DND-41 (cell line): ENCODE measurements at regions not wholly inside any gene's neighbourhood (a gene's known extent, or its start where the extent isn't known, plus 50 kb on each side); places are given as distances from the start of the nearest gene placed in this dataset.

Experiments
- ATAC-seq: fragments of 200-7000 bp; cut with Tn5 transposase; 3 replicates; pipeline ENCODE4 v1.9.1; 2021; ENCODE audit warnings: low read depth; ENCODE audit not compliant: insufficient read depth
- DNase-seq: peaks from one replicate; pipeline ENCODE4 v3.0.0-alpha.2; 2020
- H2AFZ ChIP-seq: 2 replicates; pipeline ENCODE4 v1.6.0; 2012; ENCODE audit warnings: low read depth, low read length
- H3K27ac ChIP-seq: 2 replicates; pipeline ENCODE4 v1.5.1; 2012; ENCODE audit warnings: low read length, inconsistent platforms
- H3K27me3 ChIP-seq: fragments of 200-600 bp; sonication (generic); 2 replicates; pipeline ENCODE4 v1.6.0; 2012; ENCODE audit warnings: low read length, mild to moderate bottlenecking, inconsistent platforms; ENCODE audit not compliant: insufficient read depth, poor library complexity
- H3K36me3 ChIP-seq: 2 replicates; pipeline ENCODE4 v1.5.1; 2012; ENCODE audit warnings: low read length, inconsistent platforms; ENCODE audit not compliant: insufficient read depth
- H3K4me1 ChIP-seq: 2 replicates; pipeline ENCODE4 v1.5.1; 2012; ENCODE audit warnings: mild to moderate bottlenecking, low read length; ENCODE audit not compliant: insufficient read depth
- H3K4me2 ChIP-seq: 2 replicates; pipeline ENCODE4 v1.6.0; 2012; ENCODE audit warnings: mild to moderate bottlenecking, moderate library complexity, low read length, inconsistent platforms; ENCODE audit not compliant: insufficient read depth
- H3K4me3 ChIP-seq, 2 experiments: fragments of 200-600 bp in 1 of 2; shearing (Covaris generic) in 1 of 2; 2 replicates each; pipeline ENCODE4 v1.5.1; 2012 to 2016; ENCODE audit warnings: inconsistent platforms in 2 of 2, low read length in 2 of 2, mild to moderate bottlenecking in 2 of 2, low read depth in 1 of 2, moderate library complexity in 1 of 2
- H3K79me2 ChIP-seq: 2 replicates; pipeline ENCODE4 v1.6.0; 2012; ENCODE audit warnings: low read length, inconsistent platforms; ENCODE audit not compliant: insufficient read depth
- H3K9ac ChIP-seq: 2 replicates; pipeline ENCODE4 v1.6.0; 2012; ENCODE audit warnings: low read depth, mild to moderate bottlenecking, inconsistent platforms, low read length, moderate library complexity
- H3K9me3 ChIP-seq: 2 replicates; pipeline ENCODE4 v1.5.1; 2012; ENCODE audit warnings: low read length, moderate library complexity, mild to moderate bottlenecking, inconsistent platforms; ENCODE audit not compliant: insufficient read depth, severe bottlenecking
- H4K20me1 ChIP-seq: 2 replicates; pipeline ENCODE4 v1.6.0; 2012; ENCODE audit warnings: low read length; ENCODE audit not compliant: insufficient read depth
- EZH2 ChIP-seq: IDR thresholded peaks from 3 replicates; pipeline ENCODE4 v1.6.1; 2012; ENCODE audit warnings: borderline replicate concordance, low read depth, mild to moderate bottlenecking, moderate library complexity, low read length, inconsistent platforms; ENCODE audit not compliant: severe bottlenecking
- TF ChIP-seq, protein P1 (sequence below): IDR thresholded peaks from 2 replicates; pipeline ENCODE4 v1.5.1; 2012; ENCODE audit warnings: borderline replicate concordance, low read length, moderate library complexity, mild to moderate bottlenecking; ENCODE audit not compliant: poor library complexity, severe bottlenecking; ENCODE audit errors: extremely low read depth

DNA sequence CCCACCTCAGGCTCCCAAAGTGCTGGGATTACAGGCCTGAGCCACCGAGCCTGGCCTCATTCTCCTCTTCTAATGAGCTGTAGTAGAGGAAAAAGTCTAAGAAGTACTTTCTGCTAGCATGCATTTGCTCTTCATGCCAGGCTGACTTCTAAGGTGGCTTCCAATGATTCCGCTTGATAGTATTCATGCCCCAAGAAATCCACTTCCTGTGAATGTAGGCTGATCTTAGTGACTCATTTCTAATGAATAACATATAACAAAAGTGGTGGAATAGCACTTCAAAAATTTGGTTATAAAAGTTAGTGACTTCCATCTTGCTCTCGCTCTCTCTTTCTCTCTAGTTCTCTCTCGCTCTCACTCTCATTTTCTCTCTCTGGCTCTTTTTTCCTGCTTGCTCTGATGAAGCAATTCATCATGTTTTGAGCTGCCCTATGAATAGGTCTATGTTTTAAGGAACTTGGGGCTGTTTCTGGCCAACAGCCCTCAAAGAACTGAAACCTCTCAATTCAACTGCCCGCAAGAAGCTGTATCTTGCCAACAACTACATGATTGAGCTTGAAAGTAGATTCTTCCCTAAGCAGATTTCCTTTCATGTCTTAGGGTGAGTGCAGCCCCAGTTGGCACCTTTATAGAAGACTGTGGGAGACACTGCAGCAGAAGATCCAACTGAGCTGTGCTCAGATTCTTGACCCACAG, 282.9 kb downstream of the RMST start:
- Histone ChIP-seq H3K4me2 (no peak overlapping the region), H2AFZ (no peak overlapping the region; the same call in 1 of the 2 replicates), H3K27me3 (no peaks in the 10 kb centered on the region), H3K36me3 (no peaks in the 10 kb centered on the region), H4K20me1 (no peaks in the 10 kb centered on the region), H3K9ac (no peak overlapping the region), H3K4me3 (no peak overlapping the region), H3K79me2 (no peaks in the 10 kb centered on the region), H3K9me3 (no peaks in the 10 kb centered on the region), H3K27ac (no peak overlapping the region), H3K4me1 (no peaks in the 10 kb centered on the region)
- no peak for TF ChIP-seq EZH2
- TF ChIP-seq, protein P1, sequence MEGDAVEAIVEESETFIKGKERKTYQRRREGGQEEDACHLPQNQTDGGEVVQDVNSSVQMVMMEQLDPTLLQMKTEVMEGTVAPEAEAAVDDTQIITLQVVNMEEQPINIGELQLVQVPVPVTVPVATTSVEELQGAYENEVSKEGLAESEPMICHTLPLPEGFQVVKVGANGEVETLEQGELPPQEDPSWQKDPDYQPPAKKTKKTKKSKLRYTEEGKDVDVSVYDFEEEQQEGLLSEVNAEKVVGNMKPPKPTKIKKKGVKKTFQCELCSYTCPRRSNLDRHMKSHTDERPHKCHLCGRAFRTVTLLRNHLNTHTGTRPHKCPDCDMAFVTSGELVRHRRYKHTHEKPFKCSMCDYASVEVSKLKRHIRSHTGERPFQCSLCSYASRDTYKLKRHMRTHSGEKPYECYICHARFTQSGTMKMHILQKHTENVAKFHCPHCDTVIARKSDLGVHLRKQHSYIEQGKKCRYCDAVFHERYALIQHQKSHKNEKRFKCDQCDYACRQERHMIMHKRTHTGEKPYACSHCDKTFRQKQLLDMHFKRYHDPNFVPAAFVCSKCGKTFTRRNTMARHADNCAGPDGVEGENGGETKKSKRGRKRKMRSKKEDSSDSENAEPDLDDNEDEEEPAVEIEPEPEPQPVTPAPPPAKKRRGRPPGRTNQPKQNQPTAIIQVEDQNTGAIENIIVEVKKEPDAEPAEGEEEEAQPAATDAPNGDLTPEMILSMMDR, result no peak
- no peak for ATAC-seq
- no peak for DNase-seq

DNA sequence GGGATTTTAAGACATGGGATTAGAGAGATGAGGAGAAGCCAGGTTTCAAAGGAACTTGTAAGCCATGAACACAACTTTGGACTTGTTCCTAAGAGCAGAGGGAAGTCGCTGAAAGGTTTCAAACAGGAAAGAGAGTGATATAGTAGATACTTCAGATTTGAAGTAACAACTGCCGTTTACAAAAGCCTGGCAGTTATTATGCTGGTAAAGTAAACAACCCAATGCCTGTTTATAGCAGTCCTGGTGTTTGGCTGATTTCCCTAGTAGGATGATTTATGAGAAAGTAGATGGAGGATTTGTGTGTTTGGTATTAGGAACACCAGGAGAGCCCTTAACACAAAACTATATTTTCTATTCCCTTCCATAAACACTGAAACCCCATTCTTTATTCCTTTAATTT, 285.7 kb downstream of the RMST start:
- Histone ChIP-seq H3K36me3 (no peaks in the 10 kb centered on the region), H3K27ac (no peak overlapping the region), H3K4me2 (no peak overlapping the region), H3K9ac (no peak overlapping the region), H3K9me3 (no peaks in the 10 kb centered on the region), H2AFZ (no peak overlapping the region), H3K79me2 (no peaks in the 10 kb centered on the region), H4K20me1 (no peaks in the 10 kb centered on the region), H3K4me3 (no peak overlapping the region), H3K4me1 (no peaks in the 10 kb centered on the region), H3K27me3 (no peaks in the 10 kb centered on the region)
- no peak for DNase-seq
- TF ChIP-seq EZH2, result no peak
- TF ChIP-seq, protein P1, result no peak
- no peak for ATAC-seq

DNA sequence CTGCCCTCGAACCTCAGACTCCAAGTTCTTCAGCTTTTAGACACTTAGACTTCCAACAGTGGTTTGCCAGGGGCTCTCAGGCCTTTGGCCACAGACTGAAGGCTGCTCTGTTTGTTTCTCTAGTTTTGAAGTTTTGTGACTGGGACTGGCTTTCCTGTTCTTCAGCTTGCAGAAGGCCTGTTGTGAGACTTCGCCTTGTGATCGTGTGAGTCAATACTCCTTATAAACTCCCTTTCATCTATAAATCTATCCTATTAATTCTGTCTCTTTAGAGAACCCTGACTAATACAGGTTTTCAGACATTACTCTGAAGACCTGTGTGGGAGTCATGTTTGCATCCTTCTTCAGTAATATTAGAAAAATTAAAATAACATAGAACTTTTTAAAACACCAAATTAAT, 289.1 kb downstream of the RMST start:
- H3K4me1 ChIP-seq, result peaks cover 8% of the 10 kb centered on the region; the same call in 1 of the 2 replicates
- TF ChIP-seq, protein P1, result no peak
- TF ChIP-seq EZH2, result no peak
- H3K27me3 ChIP-seq, result no peaks in the 10 kb centered on the region
- no peaks in the 10 kb centered on the region for H3K79me2 ChIP-seq
- ATAC-seq, result no peak
- H3K36me3 ChIP-seq, result no peaks in the 10 kb centered on the region
- no peaks in the 10 kb centered on the region for H4K20me1 ChIP-seq
- no peak overlapping the region for H3K27ac ChIP-seq
- no peaks in the 10 kb centered on the region for H3K9me3 ChIP-seq
- H2AFZ ChIP-seq, result no peak overlapping the region
- no peak overlapping the region for H3K9ac ChIP-seq
- no peak overlapping the region for H3K4me2 ChIP-seq
- H3K4me3 ChIP-seq, result no peak overlapping the region
- DNase-seq, result no peak

DNA sequence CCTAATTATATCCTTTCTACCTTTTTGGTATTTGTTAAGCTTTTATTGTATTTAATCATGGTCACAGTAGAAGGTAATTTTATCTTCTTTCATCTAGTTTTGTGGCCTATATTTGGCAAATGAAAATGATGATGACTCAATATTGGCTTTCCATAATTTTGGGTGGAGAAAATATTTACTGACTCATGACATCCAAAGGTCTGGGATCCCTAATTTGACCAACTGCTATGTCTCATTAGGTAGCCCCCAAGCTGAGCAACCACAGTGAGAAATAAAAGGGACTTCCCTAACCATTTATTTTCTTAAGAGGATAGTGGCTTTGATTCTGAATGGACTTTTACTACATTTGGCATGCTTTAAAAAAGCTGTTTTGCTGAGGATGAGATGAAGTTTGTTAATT, 289.5 kb downstream of the RMST start:
- ATAC-seq, result no peak
- no peak overlapping the region for H3K9ac ChIP-seq
- no peak for DNase-seq
- H3K4me2 ChIP-seq, result no peak overlapping the region
- H3K4me3 ChIP-seq, result no peak overlapping the region
- H3K79me2 ChIP-seq, result no peaks in the 10 kb centered on the region
- H3K36me3 ChIP-seq, result no peaks in the 10 kb centered on the region
- no peaks in the 10 kb centered on the region for H3K9me3 ChIP-seq
- H3K27ac ChIP-seq, result no peak overlapping the region
- no peaks in the 10 kb centered on the region for H4K20me1 ChIP-seq
- TF ChIP-seq, protein P1, result no peak
- TF ChIP-seq EZH2, result no peak
- no peak overlapping the region for H2AFZ ChIP-seq
- H3K4me1 ChIP-seq, result peaks cover 8% of the 10 kb centered on the region; the same call in 1 of the 2 replicates
- H3K27me3 ChIP-seq, result no peaks in the 10 kb centered on the region
